Subcutaneous abdominal adipose tissue (tissue), 5 donors: ENCODE measurements at regions not wholly inside any gene's neighbourhood (a gene's known extent, or its start where the extent isn't known, plus 50 kb on each side); places are given as distances from the start of the nearest gene placed in this dataset.
"Not testable (repeated sequence)": the region's sequence is repeated elsewhere in the genome, so short reads cannot be mapped to it uniquely, and the experiment has no call there.

Experiments
- H3K27ac ChIP-seq: one replicate; pipeline ENCODE4 v1.7.0; 2013; ENCODE audit warnings: low read depth, mild to moderate bottlenecking, inconsistent platforms, low read length, moderate library complexity
- H3K27me3 ChIP-seq, 5 donors: one replicate each; pipeline ENCODE4 v1.7.0; 2013; ENCODE audit warnings: low read length in 5 of 5, inconsistent platforms in 1 of 5; ENCODE audit not compliant: control insufficient read depth in 5 of 5, insufficient read depth in 4 of 5
- H3K36me3 ChIP-seq, 5 donors: one replicate each; pipeline ENCODE4 v1.7.0; 2013; ENCODE audit warnings: low read length in 5 of 5; ENCODE audit not compliant: control insufficient read depth in 5 of 5, insufficient read depth in 5 of 5
- H3K4me1 ChIP-seq, 5 donors: one replicate each; pipeline ENCODE4 v1.7.0; 2013; ENCODE audit warnings: low read length in 5 of 5, mild to moderate bottlenecking in 3 of 5, moderate library complexity in 1 of 5; ENCODE audit not compliant: control insufficient read depth in 5 of 5, insufficient read depth in 5 of 5
- H3K4me3 ChIP-seq, 5 donors: one replicate each; pipeline ENCODE4 v1.7.0; 2013; ENCODE audit warnings: low read length in 5 of 5, low read depth in 1 of 5
- H3K9ac ChIP-seq, 5 donors: one replicate each; pipeline ENCODE4 v1.7.0; 2013; ENCODE audit warnings: low read length in 5 of 5, mild to moderate bottlenecking in 4 of 5, moderate library complexity in 3 of 5
- H3K9me3 ChIP-seq, 5 donors: one replicate each; pipeline ENCODE4 v1.7.0; 2013; ENCODE audit warnings: low read length in 5 of 5; ENCODE audit not compliant: control insufficient read depth in 5 of 5
- donor health status: healthy.
- donor health status: healthy.
- donor health status: healthy.
- donor health status: healthy.
- donor health status: healthy.

- Histone ChIP-seq H3K9ac (no peak overlapping the region), H3K4me1 (no peaks in the 10 kb centered on the region), H3K9me3 (peaks cover 2 to 33% (median 13%) of the 10 kb centered on the region in 5 donors), H3K27ac (no peak overlapping the region), H3K4me3 (no peak overlapping the region), H3K36me3 (peaks cover 19 to 24% (median 23%) of the 10 kb centered on the region in 5 donors), H3K27me3 (no peaks in the 10 kb centered on the region)
These were observed 90.1 kb upstream of the PCAT7 start for GRCh38 chr9:94464790-94465189.

GRCh38 chr9:94472063-94472462, 82.8 kb upstream of the PCAT7 start:
- peaks cover 2 to 29% (median 8%) of the 10 kb centered on the region in 5 donors for H3K9me3 ChIP-seq
- H3K36me3 ChIP-seq, H3K27me3 ChIP-seq, H3K9ac ChIP-seq, H3K27ac ChIP-seq, H3K4me3 ChIP-seq, H3K4me1 ChIP-seq: not testable (repeated sequence)

DNA sequence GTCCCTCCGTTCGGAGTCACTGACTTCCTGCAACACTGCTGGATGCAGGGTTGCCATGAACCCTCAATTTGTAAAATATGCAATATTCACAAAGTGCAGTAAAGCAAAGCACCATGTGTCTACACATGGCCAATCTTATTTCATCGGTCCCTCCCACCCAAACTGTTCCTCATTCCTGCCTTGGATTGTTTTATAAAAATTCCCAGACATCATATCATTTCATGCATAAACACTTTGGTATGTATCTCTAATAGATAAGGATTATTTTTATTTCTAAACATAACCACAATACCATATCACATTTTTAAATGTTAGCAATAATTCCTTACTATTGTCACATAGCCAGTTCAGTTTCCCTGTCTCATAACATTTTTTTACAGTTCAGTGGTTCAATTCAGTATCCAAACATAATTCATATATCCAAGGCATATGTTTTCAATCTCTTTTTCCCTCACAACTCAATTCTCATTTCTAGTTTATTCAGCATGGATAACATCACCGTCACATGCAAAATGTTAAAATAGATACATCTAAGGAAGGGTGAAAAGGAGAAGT, 82.0 kb upstream of the PCAT7 start:
- no peak overlapping the region for H3K4me3 ChIP-seq
- H3K36me3 ChIP-seq: no peaks in the 10 kb centered on the region
- H3K9ac ChIP-seq: no peak overlapping the region
- no peak overlapping the region for H3K27ac ChIP-seq
- H3K9me3 ChIP-seq: peaks cover 2 to 22% (median 8%) of the 10 kb centered on the region in 5 donors
- H3K4me1 ChIP-seq: no peaks in the 10 kb centered on the region
- no peaks in the 10 kb centered on the region for H3K27me3 ChIP-seq

DNA sequence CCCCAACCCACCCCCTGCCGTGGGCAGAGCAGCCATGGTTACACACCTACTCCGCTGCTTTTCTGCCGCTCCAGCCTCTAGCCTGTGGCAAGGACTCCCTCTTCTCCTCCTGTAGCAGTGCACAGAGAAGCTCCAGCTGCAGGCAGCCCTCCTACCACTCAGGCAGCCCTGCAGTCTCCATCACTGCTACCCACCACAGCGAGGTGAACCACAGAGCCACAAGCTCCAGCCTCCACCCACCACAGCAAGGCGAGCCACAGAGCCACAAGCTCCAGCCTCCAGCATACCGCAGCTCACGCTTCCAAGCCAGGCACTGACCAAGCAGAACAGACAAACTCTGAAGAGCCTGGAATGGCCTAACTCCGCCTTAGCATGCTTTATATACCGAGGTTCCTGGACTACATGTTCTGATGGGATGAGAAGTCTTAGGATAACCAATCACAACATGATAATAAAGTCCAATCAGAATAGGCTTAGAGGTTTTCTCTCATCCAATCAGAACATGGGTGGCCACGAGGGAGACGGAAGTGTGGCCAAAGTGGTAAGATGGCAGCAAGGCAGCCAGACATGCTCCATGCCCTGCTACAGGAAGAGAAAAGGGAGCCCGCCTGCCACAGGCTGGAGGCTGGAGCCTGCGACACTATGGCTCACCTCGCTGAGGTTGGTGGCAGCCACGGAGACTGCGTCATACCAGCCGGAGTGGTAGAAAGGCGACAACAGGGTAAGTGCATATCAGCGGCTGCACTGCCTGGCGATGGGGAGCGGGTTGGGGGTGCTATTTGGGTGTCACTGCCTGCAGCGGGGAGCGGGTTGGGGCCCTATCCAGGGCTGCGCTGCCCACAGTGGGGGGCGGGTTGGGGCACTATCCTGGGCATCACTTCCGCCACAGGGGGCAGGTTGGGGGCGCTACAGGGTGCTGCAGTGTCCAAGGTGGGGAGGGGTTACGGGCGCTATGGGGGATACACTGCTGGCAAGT, 75.8 kb upstream of the PCAT7 start:
- H3K4me3 ChIP-seq: no peak overlapping the region
- no peak overlapping the region for H3K9ac ChIP-seq
- H3K4me1 ChIP-seq: no peaks in the 10 kb centered on the region
- no peaks in the 10 kb centered on the region for H3K36me3 ChIP-seq
- no peak overlapping the region for H3K27ac ChIP-seq
- no peaks in the 10 kb centered on the region for H3K27me3 ChIP-seq
- H3K9me3 ChIP-seq: no peaks in the 10 kb centered on the region

GRCh38 chr9:94479757-94480156, 75.1 kb upstream of the PCAT7 start:
- Histone ChIP-seq H3K9ac (no peak overlapping the region), H3K27me3 (no peaks in the 10 kb centered on the region), H3K4me3 (no peak overlapping the region), H3K9me3 (no peaks in the 10 kb centered on the region), H3K36me3 (no peaks in the 10 kb centered on the region), H3K27ac (no peak overlapping the region), H3K4me1 (no peaks in the 10 kb centered on the region)

DNA sequence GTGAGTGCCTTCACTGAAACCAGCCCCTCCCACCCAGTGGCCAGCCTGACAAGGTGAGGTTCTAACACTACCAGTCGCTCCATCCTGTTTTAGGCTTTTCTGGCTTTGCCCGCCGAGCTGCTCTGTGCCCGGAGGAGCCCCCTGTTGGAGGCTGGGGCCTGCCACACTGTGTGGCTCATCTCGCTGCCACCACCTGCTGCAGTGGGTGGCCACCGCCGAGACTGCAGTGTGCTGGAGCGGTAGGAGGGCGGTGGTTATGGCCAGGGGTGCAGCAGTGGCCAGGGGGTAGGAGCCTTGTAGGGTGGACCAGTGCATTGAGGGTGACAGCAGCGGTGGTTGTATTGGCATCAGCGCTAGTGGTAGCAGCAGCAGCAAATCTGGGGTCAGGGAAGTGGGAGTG, 74.7 kb upstream of the PCAT7 start:
- Histone ChIP-seq H3K4me1 (no peaks in the 10 kb centered on the region), H3K9ac (no peak overlapping the region), H3K27ac (no peak overlapping the region), H3K9me3 (no peaks in the 10 kb centered on the region), H3K27me3 (no peaks in the 10 kb centered on the region), H3K36me3 (no peaks in the 10 kb centered on the region), H3K4me3 (no peak overlapping the region)

- H3K36me3 ChIP-seq: no peaks in the 10 kb centered on the region
- H3K9me3 ChIP-seq: no peaks in the 10 kb centered on the region
- no peaks in the 10 kb centered on the region for H3K4me1 ChIP-seq
- no peak overlapping the region for H3K27ac ChIP-seq
- no peak overlapping the region for H3K9ac ChIP-seq
- H3K4me3 ChIP-seq: no peak overlapping the region
- no peaks in the 10 kb centered on the region for H3K27me3 ChIP-seq
These were observed 72.8 kb upstream of the PCAT7 start for GRCh38 chr9:94482110-94482509.

- peaks cover 0 to 5% (median 0%) of the 10 kb centered on the region in 5 donors for H3K9me3 ChIP-seq
- H3K4me1 ChIP-seq: no peaks in the 10 kb centered on the region
- H3K36me3 ChIP-seq: no peaks in the 10 kb centered on the region
- H3K27ac ChIP-seq: no peak overlapping the region
- no peaks in the 10 kb centered on the region for H3K27me3 ChIP-seq
- no peak overlapping the region for H3K4me3 ChIP-seq
- H3K9ac ChIP-seq: no peak overlapping the region
These were observed 64.4 kb upstream of the PCAT7 start for GRCh38 chr9:94490465-94490864.

DNA sequence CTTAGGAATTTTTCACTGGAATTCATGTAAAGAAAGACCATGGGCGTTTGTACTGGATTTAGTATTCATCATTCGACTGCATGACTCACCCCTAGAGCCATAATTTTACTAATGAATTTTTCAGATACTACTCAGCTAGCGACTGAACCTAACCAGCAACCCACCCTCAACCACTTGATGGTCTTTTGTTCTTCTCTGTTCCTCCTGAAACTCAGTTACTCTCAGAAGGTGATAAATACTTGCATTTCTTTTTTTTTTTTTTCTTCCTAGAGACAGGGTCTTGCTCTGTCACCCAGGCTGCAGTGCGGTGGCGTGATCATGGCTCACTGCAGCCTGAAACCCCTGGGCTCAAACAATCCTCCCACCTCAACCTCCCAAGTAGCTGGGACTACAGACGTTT, 62.8 kb upstream of the PCAT7 start:
- not testable (repeated sequence) for H3K27ac ChIP-seq, H3K4me1 ChIP-seq, H3K9ac ChIP-seq, H3K4me3 ChIP-seq, H3K36me3 ChIP-seq, H3K9me3 ChIP-seq, H3K27me3 ChIP-seq

GRCh38 chr9:94498801-94499453, 56.0 kb upstream of the PCAT7 start:
- H3K9me3 ChIP-seq: no peaks in the 10 kb centered on the region
- H3K27me3 ChIP-seq: no peaks in the 10 kb centered on the region
- no peak overlapping the region for H3K27ac ChIP-seq
- no peaks in the 10 kb centered on the region for H3K36me3 ChIP-seq
- no peaks in the 10 kb centered on the region for H3K4me1 ChIP-seq
- no peak overlapping the region for H3K9ac ChIP-seq
- no peak overlapping the region for H3K4me3 ChIP-seq
